ENCODE measurements at regions not wholly inside any gene's neighbourhood (a gene's known extent, or its start where the extent isn't known, plus 50 kb on each side); places are given as distances from the start of the nearest gene placed in this dataset.
"Not testable (repeated sequence)": the region's sequence is repeated elsewhere in the genome, so short reads cannot be mapped to it uniquely, and the experiment has no call there.

DNA sequence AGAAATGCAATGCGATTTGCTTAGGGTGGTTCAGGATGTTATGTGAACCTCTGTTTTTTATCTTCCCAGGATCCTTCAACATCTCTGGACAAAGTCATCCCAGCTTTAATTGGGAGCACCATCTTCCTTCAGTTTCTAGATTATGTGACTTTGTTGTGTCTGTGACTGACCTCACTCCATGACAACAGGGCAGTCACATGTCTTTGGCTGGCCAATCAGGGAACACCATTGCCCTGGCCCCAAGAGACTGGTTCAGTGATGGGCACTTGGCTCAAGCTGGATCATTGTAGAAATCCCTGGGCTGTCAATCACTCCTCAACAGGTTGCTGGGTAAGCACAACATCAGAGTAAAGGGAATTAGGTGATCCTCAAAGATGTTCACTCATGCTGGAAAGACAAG lies 499.7 kb downstream of the XYLT1 start:
- Histone ChIP-seq H3K27me3 (no peaks in the 10 kb centered on the region), H3K36me3 (no peaks in the 10 kb centered on the region), H3K4me3 (replicated peaks in 1 of 3) (no peak overlapping the region), H3K27ac (no peak overlapping the region), H3K9me3 (no peaks in the 10 kb centered on the region), H3K4me1 (no peaks in the 10 kb centered on the region)
- no peak for DNase-seq
- no peak for TF ChIP-seq CTCF (IDR thresholded peaks at IDR 0.05)
- no peak for TF ChIP-seq POLR2A (IDR thresholded peaks at IDR 0.05)
- WGBS, 2 donors, result 88 to 100% methylated on average over 1 of the region's 1 CpG
- intact Hi-C loops (cut with DNase I), result no loop called here

- no peak overlapping the region for H3K27ac ChIP-seq
- TF ChIP-seq CTCF (IDR thresholded peaks at IDR 0.05), result no peak
- TF ChIP-seq POLR2A (IDR thresholded peaks at IDR 0.05), result no peak
- H3K9me3 ChIP-seq, result no peaks in the 10 kb centered on the region
- H3K4me3 ChIP-seq (replicated peaks in 1 of 3), result no peak overlapping the region
- H3K27me3 ChIP-seq, result no peaks in the 10 kb centered on the region
- no peaks in the 10 kb centered on the region for H3K4me1 ChIP-seq
- WGBS, 2 donors, result 70 to 82% methylated on average over 4 of the region's 4 CpGs
- intact Hi-C loops (cut with DNase I), result no loop called here
- DNase-seq, result no peak
- H3K36me3 ChIP-seq, result no peaks in the 10 kb centered on the region
Measured at GRCh38 chr16:16972831-16973230, 497.9 kb downstream of the XYLT1 start.

- Histone ChIP-seq H3K27me3 (no peaks in the 10 kb centered on the region), H3K27ac (no peak overlapping the region), H3K36me3 (no peaks in the 10 kb centered on the region), H3K4me3 (replicated peaks in 1 of 3) (no peak overlapping the region), H3K4me1 (no peaks in the 10 kb centered on the region), H3K9me3 (no peaks in the 10 kb centered on the region)
- 72 to 75% methylated on average over 10 of the region's 10 CpGs for WGBS, 2 donors
- no peak for DNase-seq
- TF ChIP-seq POLR2A (IDR thresholded peaks at IDR 0.05) (no peak), CTCF (IDR thresholded peaks at IDR 0.05) (no peak)
- intact Hi-C loops (cut with DNase I), result no loop called here
Measured at GRCh38 chr16:16973707-16974591, 496.8 kb downstream of the XYLT1 start.

- TF ChIP-seq POLR2A (IDR thresholded peaks at IDR 0.05) (no peak), CTCF (IDR thresholded peaks at IDR 0.05) (no peak)
- WGBS, 2 donors, result 58% methylated on average over 4 of the region's 4 CpGs
Measured at GRCh38 chr16:16982614-16983013, 488.1 kb downstream of the XYLT1 start.

DNA sequence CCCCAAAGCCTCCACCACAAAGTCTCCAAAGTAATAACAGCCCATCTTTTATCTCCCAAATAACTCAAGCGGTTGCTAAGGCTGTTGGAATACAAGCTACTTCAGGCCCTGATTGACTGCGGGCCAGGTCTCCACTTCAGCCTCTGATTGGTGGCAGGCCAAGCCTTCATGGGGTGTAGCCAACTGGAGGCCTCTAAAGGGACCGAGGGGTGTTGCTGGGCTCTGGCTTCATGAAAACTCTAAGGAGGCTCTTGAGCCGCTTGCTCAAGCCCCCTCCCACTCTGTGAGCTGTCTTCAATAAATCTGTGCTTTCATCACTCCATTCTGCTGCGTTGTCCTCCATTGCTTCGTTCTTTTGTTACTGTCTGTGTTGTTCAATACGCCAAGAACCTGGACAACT lies 487.2 kb downstream of the XYLT1 start:
- Histone ChIP-seq H3K4me3 (replicated peaks in 1 of 3) (no peak overlapping the region), H3K27ac (no peak overlapping the region), H3K36me3 (no peaks in the 10 kb centered on the region), H3K27me3 (no peaks in the 10 kb centered on the region), H3K4me1 (no peaks in the 10 kb centered on the region), H3K9me3 (no peaks in the 10 kb centered on the region)
- no peak for DNase-seq
- intact Hi-C loops (cut with DNase I), result no loop called here
- no peak for TF ChIP-seq POLR2A (IDR thresholded peaks at IDR 0.05)
- TF ChIP-seq CTCF (IDR thresholded peaks at IDR 0.05), result no peak
- WGBS, 2 donors, result 86 to 91% methylated on average over 7 of the region's 7 CpGs

More at GRCh38 chr16:16982614-16983013, 488.1 kb downstream of the XYLT1 start:
- Histone ChIP-seq H3K4me3 (replicated peaks in 1 of 3) (no peak overlapping the region), H3K27me3 (no peaks in the 10 kb centered on the region), H3K36me3 (no peaks in the 10 kb centered on the region), H3K4me1 (no peaks in the 10 kb centered on the region), H3K27ac (no peak overlapping the region), H3K9me3 (no peaks in the 10 kb centered on the region)
- DNase-seq, result no peak
- intact Hi-C loops (cut with DNase I), result no loop called here

GRCh38 chr16:16984091-16984490 lies 486.7 kb downstream of the XYLT1 start:
- H3K4me3 ChIP-seq (replicated peaks in 1 of 3); DNase-seq; H3K27me3 ChIP-seq; H3K27ac ChIP-seq; intact Hi-C loops (cut with DNase I); H3K36me3 ChIP-seq; H3K4me1 ChIP-seq; H3K9me3 ChIP-seq: not testable (repeated sequence)
- WGBS, 2 donors, result 96 to 97% methylated on average over 21 of the region's 21 CpGs
